Medulla oblongata (tissue), 1 donor: ENCODE measurements at regions not wholly inside any gene's neighbourhood (a gene's known extent, or its start where the extent isn't known, plus 50 kb on each side); places are given as distances from the start of the nearest gene placed in this dataset.

Experiments used
- DNase-seq: peaks from one replicate; pipeline ENCODE4 v3.0.0-alpha.2; 2015; ENCODE audit errors: extremely low spot score

DNA sequence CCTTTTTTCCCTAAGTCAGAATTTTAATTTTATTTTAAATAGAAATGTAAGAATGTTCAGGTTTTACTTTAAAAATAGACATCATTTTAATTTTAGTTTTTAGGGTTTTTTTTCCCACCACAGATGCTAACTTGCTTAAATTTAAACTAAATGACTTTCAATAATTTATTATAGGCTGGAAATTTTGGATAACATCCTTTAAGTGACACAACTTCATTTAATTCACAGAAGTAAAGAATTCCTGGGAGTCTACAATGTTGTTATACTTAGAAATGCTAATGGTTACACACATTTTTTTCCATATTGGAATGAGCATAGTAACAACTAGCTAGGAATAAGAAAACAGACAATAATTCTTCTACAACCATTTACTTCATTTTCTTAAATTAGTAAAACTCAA lies 90.5 kb upstream of the PDE10A start:
- no peak for DNase-seq

DNA sequence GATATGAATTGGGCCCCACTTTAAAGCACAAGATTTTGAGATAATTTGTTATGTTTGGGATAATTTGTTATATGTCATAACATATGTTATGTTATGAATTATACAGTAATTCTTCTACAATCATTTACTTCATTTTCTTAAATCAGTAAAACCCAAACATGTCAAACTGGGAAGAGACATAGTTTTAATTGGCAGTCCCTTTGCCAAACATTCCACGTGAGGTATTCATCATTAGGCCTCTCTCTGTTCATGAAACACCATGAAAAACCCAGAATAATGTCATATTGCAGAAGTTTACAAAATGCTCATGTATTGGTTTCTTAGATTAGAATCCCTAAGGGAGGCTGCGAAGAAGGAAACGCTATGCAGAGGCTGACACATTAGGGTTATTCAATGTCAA lies 89.4 kb upstream of the PDE10A start:
- DNase-seq = no peak

DNA sequence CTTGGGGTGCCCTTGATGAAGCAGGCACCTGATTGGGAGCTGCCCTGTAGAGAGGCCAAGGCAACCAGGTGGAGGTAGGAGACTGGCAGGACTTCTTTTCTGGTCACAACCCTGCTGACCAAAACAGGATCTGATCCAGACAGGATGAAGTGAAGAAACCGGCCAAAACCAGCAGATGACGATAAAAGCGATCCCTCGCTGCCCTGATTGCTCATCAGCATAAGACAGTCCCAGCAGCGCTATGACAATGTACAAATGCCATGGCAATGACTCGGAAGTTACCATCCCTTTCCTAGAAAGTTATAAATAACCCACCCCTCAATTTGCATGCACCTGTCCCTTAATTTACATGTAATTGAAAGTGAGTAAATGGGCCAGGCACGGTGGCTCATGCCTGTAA lies 88.4 kb upstream of the PDE10A start:
- DNase-seq = no peak

DNA sequence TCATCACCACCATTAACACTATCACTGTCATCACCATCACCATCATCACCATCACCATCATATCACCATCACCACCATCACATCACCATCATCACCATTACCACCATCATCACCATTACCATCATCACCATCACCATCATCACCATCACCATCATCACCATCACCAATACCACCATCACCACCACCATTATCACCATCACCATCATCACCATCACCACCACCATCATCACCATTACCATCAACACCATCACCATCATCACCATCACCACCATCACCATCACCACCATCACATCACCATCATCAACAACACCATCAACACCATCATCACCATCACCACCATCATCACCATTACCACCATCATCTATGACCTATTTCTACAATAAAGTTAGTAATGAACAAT lies 86.1 kb upstream of the PDE10A start:
- DNase-seq = no peak

DNA sequence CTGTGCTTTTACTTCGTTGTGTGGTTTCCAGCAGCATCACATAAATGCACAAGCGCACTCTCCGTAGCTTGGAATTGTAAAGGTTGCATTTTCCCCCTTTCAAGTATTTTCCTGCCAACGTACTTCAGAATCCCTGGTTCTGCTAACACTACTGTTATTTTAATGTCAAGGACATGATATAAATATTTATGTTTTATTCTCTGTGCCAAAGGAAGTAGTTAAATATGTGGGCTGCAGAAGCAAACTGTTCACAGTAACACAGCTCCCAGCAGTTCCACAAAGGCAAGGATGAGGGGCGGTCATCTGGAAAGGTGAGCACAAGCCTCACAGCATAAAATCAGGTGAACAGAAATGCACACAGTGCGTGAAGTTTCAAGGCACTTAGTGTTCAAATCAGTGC lies 85.3 kb upstream of the PDE10A start:
- no peak for DNase-seq

DNA sequence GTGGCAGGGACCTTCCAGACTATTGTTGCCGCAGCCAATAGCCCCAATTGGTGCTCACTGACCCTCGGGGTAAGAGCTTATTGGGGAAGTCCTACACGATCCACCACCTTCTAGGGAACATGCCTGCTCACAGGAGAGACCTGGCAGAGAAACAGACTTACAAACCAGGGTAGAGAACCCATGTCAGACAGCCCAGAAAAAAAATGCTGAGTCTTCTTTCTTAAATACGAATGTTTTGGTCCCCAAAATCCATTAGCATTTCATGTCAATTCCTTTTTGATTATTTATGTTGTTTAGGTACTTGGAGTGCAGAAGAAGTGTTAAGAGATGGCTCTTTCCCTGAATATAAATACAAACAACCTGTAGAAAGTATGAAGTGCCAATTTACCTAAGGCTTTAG lies 84.9 kb upstream of the PDE10A start:
- DNase-seq = no peak

DNA sequence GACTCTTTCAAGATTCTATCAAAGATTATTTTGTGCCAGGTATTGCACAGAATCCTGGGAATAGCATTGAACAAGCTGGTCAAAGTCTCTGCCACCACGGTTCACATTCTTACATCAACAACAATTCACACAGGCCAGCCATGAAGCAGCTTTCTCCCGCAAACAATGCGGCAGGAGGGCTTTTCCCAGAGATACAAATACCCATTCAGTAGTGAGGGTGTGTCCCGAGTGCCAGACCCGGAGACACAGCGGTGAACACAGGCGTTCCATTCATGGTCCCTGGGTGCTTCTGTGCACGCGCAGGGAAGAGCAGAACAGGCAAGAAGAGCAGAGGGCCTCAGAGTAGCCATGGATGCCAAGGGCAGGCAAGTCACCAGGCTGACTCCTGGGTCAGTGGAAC lies 83.3 kb upstream of the PDE10A start:
- DNase-seq = peak; percentile 35

DNA sequence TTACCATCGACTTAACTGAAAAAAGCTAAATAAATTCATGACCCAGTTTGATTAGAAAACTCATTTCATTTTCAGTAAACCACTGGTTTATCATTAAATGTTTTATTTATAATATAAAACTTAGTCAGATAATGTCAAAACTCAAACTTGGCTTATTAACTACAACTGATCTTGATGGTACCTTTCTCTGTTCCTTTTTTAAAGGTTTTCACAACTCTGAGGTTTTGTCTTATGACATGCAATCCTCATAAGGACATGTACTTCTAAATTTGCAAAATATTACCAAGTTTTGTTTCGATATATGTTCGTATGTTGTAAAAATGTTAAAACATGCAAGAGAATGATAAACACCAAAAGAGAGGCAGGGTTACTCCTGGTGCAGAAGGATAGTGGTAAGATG lies 82.5 kb upstream of the PDE10A start:
- no peak for DNase-seq

DNA sequence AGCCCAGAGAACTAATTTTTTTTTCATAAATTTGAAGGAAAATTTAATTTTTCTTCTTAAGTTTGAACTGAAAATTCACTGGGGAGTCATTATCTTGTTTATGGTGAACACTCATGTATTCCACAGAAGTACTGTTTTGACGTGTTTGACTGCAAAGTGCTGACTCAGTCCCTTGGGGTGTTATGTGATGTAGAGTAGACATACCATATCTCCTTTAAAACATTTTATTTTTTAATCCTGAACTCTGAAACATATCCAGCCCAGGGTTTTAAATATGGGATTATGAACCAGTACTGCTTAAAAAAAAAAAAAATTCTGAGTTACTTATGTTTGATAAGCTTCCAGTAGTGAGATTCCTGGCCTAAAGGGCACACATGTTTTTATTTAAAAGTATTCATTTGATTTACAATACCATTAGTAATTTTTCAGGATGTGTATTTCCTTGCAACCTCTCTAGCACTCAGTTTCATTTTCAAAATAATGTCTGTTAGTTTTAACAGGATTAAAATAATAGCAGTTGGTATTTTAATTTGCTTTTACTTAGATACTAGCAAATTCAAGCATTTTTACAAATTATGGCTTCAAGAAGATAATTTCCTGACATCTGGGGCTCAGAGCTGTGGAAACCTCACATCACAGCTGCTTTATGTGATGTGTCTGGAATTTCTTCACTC lies 81.7 kb upstream of the PDE10A start:
- DNase-seq = no peak

DNA sequence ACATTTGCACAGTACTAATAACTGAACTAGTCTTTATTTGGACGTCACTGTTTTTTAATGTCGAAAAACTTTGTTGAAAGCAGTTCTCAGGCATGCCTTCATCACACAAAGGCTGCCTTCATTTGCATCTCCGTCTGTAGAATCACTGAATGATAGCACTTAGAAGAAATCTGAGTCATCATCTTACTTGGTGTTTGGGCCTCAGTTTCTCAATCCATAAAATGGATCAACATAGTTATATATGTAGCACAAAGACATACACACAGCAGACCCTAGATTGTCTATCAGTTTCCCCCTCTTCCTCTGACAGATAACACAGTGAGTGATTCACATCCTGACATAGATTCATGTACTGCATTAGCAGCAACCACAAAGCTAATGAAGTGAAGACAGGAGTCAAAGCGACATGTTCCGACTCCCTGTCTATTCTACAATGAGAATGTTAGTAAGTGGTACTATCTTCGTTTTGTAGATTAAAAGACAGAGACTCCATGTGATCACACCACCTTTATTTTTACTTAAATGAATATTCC lies 80.4 kb upstream of the PDE10A start:
- DNase-seq = no peak

DNA sequence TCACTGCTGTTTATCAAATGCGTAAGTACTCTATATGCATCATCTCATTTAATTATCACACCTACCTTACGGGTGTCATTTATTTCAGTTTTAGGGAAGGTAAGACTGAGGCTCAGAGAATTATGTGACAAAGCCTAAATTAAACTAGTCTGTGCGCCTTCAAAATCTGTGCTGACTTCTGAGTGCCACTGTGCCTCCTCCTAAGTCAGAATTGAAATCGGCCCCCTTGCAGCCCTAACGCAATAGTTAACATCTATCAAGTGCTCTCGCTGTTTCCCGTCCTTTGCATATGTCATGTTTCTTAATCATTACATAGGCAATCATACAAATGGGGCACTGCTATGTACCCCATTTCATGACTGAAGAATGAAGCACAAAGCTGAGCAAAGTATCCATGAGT lies 79.0 kb upstream of the PDE10A start:
- no peak for DNase-seq

DNA sequence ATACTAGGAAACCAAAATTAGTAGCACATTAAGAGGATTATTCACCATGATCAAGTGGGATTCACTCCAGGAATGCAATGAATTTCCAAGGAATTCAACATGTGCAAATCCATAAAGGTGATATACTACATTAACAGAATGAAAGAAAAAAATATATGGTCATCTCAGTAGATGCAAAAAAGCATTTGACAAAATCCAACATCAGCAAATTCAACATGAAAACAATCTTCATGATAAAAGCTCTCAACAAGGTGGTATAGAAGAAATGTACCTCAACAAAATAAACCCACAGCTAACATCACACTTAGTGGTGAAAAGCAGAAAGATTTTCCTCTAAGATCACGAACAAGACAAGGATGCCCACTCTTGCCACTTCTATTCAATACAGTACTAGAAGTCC lies 74.4 kb upstream of the PDE10A start:
- no peak for DNase-seq

DNA sequence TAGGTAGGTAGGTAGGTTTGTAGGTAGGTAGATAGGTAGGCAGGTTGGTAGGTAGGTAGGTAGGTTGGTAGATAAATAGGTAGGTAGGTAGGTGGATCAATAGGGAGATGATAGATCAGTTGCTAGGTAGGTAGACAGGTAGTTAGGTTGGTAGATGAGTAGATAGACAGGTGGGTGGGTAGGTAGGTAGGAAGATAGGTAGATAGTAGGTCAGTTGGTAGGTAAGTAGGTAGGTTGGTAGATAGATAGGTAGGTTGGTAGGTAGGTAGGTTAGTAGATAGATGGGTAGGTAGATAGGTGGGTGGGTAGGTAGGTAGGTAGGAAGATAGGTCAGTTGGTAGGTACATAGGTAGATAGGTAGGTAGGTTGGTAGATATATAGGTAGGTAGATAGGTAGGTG lies 72.0 kb upstream of the PDE10A start:
- DNase-seq = no peak

DNA sequence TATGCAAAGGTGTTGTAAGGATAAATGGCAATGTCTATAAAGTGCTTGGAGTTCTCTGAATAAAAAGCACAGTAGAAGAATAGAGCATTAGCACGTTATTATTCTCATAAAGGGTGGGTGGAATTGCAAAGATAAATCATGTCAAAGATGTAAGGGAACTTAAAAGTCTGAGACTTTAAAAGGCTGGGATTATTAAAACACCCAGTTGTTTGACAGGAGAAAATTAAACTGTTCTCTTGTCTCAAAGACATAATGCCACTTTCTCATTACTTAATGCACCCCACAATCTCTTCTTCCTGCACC lies 70.4 kb upstream of the PDE10A start:
- no peak for DNase-seq

DNA sequence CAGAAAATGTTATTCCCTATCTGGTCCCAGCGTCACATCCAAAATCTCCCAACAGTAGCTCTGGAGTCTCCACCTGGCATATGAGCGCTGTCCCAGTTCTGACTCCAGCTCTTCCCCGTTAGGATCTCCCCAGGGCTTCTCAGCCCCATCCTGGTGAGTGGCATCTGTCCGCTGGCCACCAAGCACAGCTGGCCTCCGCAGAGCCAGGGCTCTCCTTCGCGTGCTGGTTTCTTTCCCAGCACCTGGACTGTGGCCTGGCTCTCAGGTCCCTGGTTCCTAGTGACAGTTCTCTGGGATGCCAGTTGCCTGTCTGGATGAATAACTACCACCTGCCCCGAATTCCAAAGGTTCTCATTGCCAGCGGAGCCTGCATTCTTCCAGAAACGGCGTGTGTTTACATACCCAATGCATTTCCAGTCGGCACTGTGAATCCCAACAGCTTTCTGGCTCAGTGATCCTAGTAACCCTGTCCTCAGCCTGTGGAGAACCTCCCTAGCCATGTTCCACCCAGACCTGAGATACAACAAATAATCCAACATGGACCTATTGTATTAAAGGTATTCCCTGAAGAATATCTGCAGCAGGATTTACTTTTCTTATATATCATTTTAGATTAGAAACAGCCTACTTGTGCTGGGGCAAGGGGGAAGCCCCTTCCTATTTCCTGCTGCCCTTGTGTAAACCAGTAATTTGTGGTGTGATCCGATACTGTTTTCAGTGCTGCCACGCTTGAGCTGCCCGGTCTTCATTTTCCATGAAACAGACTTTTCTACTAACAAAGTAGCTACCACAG lies 69.9 kb upstream of the PDE10A start:
- DNase-seq = no peak

DNA sequence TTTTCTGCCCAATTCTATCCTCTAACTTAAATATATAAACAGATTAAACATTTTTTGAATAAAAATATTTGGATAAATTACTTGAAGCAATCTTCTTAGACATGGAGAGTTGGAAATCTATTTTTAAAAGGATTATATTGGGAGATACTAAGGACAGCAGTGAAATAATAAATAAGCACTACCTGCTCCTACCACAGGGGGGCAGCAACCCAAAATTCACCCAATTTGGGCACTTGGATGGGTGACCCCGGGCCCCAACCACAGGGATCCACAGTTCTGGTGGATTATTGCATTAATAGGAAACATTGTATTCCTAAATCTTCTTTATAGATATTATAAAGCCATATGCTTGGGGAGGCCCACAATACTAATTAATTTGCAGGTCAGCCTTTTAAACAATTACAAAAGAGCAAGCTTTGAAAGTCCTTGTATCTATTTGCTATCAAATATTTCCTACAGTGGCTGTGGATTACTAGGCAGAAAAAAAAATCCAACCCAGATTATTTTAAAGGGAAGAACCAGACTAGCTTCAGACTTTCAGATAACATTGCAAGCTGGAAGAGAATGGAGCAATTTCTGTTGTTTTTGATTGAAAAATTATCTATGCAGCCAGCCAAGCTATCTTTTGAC lies 66.4 kb upstream of the PDE10A start:
- no peak for DNase-seq

DNA sequence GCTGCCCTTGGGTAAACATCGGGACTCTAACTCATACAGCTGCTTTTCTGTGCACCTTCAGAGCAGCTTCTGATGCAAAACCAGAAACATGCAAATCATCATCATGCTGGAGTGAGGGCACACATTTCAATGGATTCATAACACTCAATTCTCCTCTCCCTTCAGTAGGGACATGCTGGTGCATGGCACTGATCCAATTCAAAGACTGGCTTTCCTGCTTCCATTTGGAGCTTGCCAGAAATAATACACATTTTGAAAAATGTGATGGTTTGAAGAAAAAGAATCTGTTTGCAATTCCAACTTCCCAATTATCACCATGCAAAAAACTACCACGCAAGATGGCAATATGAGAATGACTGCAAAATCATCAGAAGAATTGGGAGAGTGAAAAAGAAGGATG lies 65.2 kb upstream of the PDE10A start:
- no peak for DNase-seq

DNA sequence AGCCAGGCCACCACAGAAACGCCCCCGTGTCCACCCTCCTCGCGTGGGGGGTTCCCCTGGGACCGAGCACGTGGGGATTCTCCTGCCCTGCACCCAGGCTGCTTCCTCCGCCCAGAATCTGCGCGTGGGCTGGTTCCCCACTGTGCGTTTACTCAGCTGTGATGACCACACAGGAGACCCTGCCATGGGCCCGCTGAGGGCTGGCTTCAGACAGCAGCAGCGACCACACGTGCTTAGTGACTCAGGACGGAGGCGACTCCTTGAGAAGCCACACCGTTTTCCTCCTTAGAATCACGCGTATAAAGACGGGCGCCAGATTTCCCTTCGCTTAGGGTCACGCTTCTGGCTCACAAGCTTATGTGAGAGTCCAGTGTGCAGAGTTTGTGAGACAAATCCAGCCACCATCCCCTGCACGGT lies 63.9 kb upstream of the PDE10A start:
- DNase-seq = no peak

DNA sequence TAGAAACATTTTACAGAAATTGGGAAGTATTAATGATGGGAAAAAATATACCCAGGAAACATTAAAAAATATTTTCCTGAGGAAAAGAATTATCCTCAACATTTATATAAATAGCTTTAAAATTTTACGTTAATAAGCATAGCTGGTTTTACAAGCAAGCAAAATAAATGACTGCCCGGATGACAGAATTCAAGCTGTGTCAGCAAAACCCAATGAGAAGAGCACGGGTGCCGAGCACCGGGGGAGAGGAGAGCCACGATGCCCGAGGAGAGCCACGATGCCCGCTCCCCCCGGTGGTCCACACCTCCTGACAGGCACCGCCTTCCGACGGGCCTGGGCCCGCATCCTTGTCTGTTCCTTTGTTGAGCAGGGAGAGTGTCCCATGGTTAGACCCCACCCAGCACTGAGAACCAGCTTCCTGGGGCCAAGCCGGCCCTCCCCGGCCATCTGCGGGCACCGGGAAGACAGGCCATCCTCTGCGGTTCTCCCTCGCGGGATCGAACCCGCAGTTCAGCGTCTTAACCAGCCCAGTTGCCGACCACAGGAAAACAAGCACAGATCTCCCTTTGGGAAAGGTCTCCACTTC lies 63.3 kb upstream of the PDE10A start:
- DNase-seq = no peak

DNA sequence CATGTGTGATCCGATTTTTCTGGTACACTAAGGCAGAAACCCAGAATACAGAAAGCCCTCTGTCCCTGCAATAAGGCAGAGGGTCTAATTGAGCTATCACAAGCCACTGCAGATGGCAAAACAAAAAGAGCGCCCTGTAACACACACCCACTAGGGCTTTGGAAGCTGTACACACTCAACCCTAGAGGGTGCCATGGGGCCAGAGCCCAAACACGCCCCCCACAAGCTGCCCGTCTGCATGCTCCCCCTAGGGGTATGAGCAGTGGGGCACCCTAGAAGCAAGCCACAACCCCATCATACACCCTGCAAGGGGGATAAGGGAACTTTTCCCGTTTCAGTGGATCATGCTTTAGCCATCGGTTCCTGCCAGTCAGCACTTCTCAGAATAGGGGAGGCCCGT lies 62.2 kb upstream of the PDE10A start:
- DNase-seq = no peak

DNA sequence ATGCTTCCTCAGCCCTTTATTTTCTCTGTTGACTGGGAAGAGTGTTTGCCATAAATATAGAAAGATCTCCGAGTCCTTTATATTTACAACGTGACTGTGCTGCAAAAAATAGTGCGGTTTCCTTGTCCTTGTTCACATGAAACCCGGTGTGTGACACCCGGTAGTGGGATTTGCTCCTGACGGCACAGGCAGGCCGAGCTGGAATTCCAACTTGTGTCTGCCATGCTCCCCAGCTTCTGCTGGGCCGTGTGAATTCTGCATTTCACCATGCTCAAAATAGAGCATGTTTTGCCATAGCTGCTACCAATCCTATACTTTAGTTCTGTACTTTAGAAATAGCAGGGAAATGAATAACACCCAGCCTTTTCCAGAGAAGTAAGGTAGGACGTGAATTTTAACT lies 60.3 kb upstream of the PDE10A start:
- DNase-seq = no peak

DNA sequence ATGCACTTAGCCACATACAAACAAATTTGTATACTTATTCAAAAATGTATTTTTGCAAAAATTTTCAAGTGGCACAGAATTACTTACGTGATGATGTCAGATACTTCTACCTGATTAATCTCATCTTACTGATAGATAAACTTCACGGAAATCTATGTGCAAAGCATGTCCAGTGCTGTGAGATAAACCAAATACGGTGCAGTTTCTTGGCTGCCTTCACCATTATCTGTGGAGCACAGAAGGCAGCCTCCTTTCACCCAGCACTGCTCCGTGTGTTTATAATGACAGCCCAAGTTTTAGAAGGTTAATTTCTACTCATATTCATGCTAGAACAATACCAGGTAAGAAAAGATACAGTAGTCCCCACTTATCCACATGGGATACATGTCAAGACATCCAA lies 59.0 kb upstream of the PDE10A start:
- no peak for DNase-seq

DNA sequence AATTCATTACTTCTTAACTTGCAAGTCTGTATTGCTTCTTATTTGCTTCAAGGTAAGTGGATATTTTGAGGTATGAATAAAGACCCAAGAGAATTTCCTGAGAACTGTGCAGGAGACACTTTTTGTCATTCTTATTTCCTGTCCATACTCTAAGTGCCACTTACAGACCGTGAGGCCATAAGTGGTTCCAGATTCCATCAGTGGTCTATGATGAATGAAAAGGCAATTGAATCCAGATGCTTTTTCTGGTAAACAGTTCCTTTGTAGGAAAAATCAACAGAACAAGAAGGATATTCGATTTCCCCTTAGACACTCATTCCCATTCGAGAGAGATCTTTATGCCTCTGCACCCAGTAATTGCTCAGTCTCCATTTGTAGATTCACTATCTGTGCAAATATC lies 58.3 kb upstream of the PDE10A start:
- no peak for DNase-seq
